Calu3 (cell line): ENCODE measurements at regions not wholly inside any gene's neighbourhood (a gene's known extent, or its start where the extent isn't known, plus 50 kb on each side); places are given as distances from the start of the nearest gene placed in this dataset.

ENCODE experiments used
- BruUV-seq: library from RNA; stranded (reverse); fragments of 400-500 nt; replicated peaks from 2 replicates; lab custom pipeline; 2021; lab: Mats Ljungman, UMichigan
- CTCF ChIA-PET: fragments of 300-600 bp; sonication (Branson Sonifier 250); formaldehyde crosslinking; loops from one replicate; lab custom pipeline; 2022; ENCODE audit warnings: antibody characterized with exemption; lab: Charles Lee
- DNase-seq: peaks from one replicate; pipeline ENCODE4 v3.0.0; 2022
- H3K27ac Mint-ChIP-seq: one replicate; pipeline ENCODE4 v1.8.0; 2022; ENCODE audit warnings: mixed read lengths; ENCODE audit not compliant: unreplicated experiment
- H3K27me3 Mint-ChIP-seq: one replicate; pipeline ENCODE4 v1.8.0; 2022; ENCODE audit warnings: mixed read lengths; ENCODE audit not compliant: unreplicated experiment
- H3K36me3 Mint-ChIP-seq: one replicate; pipeline ENCODE4 v1.8.0; 2022; ENCODE audit warnings: mild to moderate bottlenecking, moderate library complexity, mixed read lengths; ENCODE audit not compliant: insufficient read depth, unreplicated experiment
- H3K4me1 Mint-ChIP-seq: one replicate; pipeline ENCODE4 v1.8.0; 2022; ENCODE audit warnings: mild to moderate bottlenecking, low read depth, mixed read lengths; ENCODE audit not compliant: unreplicated experiment
- H3K4me3 Mint-ChIP-seq: one replicate; pipeline ENCODE4 v1.8.0; 2022; ENCODE audit warnings: mild to moderate bottlenecking, low read depth, moderate library complexity, mixed read lengths; ENCODE audit not compliant: unreplicated experiment
- H3K9me3 Mint-ChIP-seq: one replicate; pipeline ENCODE4 v1.8.0; 2022; ENCODE audit warnings: low read depth, mixed read lengths; ENCODE audit not compliant: unreplicated experiment
- intact Hi-C: fragments of 100-400 bp; cut with micrococcal nuclease; formaldehyde crosslinking; loops from one replicate; pipeline ENCODE4 v1.10.0; 2022; ENCODE audit not compliant: unreplicated experiment
- TF ChIP-seq, protein P1 (sequence below): fragments of 200-600 bp; IDR thresholded peaks from one replicate; pipeline ENCODE4 v1.8.0; 2022; ENCODE audit warnings: antibody characterized with exemption; ENCODE audit not compliant: unreplicated experiment

DNA sequence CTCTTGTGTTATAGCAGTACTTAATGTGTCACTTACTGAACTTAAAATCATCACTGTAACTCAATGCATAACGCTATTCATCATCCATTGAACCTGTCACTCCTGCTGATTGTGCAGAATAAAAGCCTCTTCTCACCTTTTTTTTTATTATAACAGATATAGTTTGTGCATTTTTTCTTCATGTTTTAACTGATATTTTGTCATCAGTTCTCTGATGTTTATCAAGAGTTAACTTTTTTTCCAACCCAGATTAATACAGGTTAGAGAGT is 100.4 kb downstream of the SLIT2 start:
- BruUV-seq: no TSS peak
- Mint-ChIP-seq H3K4me3 (no peak overlapping the region), H3K27ac (no peak overlapping the region), H3K36me3 (no peaks in the 10 kb centered on the region), H3K9me3 (no peaks in the 10 kb centered on the region), H3K4me1 (no peaks in the 10 kb centered on the region), H3K27me3 (no peaks in the 10 kb centered on the region)
- DNase-seq: no peak
- intact Hi-C loops: no loop called here
- TF ChIP-seq, protein P1, sequence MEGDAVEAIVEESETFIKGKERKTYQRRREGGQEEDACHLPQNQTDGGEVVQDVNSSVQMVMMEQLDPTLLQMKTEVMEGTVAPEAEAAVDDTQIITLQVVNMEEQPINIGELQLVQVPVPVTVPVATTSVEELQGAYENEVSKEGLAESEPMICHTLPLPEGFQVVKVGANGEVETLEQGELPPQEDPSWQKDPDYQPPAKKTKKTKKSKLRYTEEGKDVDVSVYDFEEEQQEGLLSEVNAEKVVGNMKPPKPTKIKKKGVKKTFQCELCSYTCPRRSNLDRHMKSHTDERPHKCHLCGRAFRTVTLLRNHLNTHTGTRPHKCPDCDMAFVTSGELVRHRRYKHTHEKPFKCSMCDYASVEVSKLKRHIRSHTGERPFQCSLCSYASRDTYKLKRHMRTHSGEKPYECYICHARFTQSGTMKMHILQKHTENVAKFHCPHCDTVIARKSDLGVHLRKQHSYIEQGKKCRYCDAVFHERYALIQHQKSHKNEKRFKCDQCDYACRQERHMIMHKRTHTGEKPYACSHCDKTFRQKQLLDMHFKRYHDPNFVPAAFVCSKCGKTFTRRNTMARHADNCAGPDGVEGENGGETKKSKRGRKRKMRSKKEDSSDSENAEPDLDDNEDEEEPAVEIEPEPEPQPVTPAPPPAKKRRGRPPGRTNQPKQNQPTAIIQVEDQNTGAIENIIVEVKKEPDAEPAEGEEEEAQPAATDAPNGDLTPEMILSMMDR: no peak
- CTCF ChIA-PET: no interaction called here

DNA sequence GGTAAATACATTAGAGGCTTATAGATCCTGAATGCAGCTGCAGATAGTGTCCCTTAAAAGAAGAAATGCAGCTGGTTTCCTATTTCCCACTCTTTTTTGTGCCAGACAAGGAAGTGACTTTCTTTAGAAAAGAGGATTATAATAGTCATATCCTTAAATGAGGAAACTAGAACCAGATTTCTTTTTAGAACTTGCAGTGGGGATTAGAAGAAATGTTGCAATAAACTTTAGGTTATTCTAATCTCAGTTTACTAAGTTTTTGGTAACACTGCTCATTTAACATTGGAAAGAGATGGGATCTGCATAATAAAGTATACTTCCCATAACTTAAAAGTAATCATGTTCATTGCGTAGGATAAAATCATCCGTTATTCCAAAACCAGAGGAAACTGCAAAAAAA is 101.9 kb downstream of the SLIT2 start:
- intact Hi-C loops: no loop called here
- no peaks in the 10 kb centered on the region for H3K27me3 Mint-ChIP-seq
- no peak overlapping the region for H3K27ac Mint-ChIP-seq
- no TSS peak for BruUV-seq
- no peak for DNase-seq
- no peaks in the 10 kb centered on the region for H3K9me3 Mint-ChIP-seq
- TF ChIP-seq, protein P1: no peak
- H3K36me3 Mint-ChIP-seq: no peaks in the 10 kb centered on the region
- no peak overlapping the region for H3K4me3 Mint-ChIP-seq
- CTCF ChIA-PET: no interaction called here
- H3K4me1 Mint-ChIP-seq: no peaks in the 10 kb centered on the region

DNA sequence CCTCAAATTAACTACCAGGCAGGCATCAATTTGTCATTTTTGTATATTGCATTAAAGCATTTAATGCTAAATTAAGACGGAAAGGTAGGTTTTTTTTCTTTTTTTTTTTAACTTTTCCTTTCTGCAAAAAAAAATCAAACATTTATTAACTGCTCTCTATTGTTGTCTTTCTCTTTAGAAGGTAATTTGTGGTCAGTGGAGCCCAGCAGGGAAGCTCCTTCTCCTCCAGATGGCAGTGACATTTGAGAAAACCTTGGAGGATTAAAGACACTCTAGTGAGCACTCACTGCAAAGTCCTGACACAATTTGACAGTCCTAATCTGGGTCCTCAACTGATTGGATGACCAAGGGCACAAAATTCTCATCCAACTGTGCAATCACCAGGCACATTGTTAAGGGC is 102.4 kb downstream of the SLIT2 start:
- no peaks in the 10 kb centered on the region for H3K4me1 Mint-ChIP-seq
- CTCF ChIA-PET: no interaction called here
- H3K4me3 Mint-ChIP-seq: no peak overlapping the region
- no peaks in the 10 kb centered on the region for H3K27me3 Mint-ChIP-seq
- intact Hi-C loops: no loop called here
- no peak overlapping the region for H3K27ac Mint-ChIP-seq
- TF ChIP-seq, protein P1: no peak
- no peaks in the 10 kb centered on the region for H3K9me3 Mint-ChIP-seq
- no peak for DNase-seq
- BruUV-seq: no TSS peak
- no peaks in the 10 kb centered on the region for H3K36me3 Mint-ChIP-seq

DNA sequence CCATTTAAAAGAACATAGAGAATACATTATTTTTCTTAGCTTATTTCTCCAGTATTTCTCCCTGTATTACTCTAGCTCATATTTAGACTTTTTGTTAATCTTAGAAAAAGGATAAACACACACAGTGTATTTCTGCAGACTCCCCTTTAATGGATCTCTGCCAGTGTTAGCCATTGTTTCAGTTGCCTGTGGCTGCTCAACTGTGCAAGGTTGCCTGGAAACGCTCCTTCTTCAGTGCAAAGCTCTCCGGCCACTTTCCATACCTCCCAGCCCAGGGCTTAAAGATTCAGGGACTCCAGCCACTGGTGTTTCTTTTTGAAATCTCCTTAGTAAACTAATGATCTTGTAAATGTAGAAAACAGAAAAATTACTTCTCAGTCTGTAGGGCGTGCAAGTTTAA is 104.9 kb downstream of the SLIT2 start:
- BruUV-seq: no TSS peak
- Mint-ChIP-seq H3K36me3 (no peaks in the 10 kb centered on the region), H3K9me3 (no peaks in the 10 kb centered on the region), H3K4me3 (no peak overlapping the region), H3K4me1 (no peaks in the 10 kb centered on the region), H3K27ac (no peak overlapping the region), H3K27me3 (no peaks in the 10 kb centered on the region)
- TF ChIP-seq, protein P1: no peak
- intact Hi-C loops: no loop called here
- DNase-seq: no peak
- CTCF ChIA-PET: no interaction called here

- TF ChIP-seq, protein P1: no peak
- no peak for DNase-seq
- Mint-ChIP-seq H3K27me3 (no peaks in the 10 kb centered on the region), H3K27ac (no peak overlapping the region), H3K36me3 (no peaks in the 10 kb centered on the region), H3K4me1 (no peaks in the 10 kb centered on the region), H3K9me3 (no peaks in the 10 kb centered on the region), H3K4me3 (no peak overlapping the region)
- BruUV-seq: no TSS peak
- CTCF ChIA-PET: no interaction called here
- intact Hi-C loops: no loop called here
These were observed 106.4 kb downstream of the SLIT2 start for GRCh38 chr4:20358110-20358509.
